Fibroblast of lung (primary cell): ENCODE measurements at regions not wholly inside any gene's neighbourhood (a gene's known extent, or its start where the extent isn't known, plus 50 kb on each side); places are given as distances from the start of the nearest gene placed in this dataset.

ENCODE experiments used
- DNase-seq, 2 donors: peaks; one replicate each; pipeline versions ENCODE4 v3.0.0 to v3.0.0-alpha.2; 2010; ENCODE audit warnings: low read depth in 2 of 2
- H2AFZ ChIP-seq: 2 replicates; pipeline ENCODE4 v1.5.1; 2012; ENCODE audit warnings: low read length, control low read depth, inconsistent platforms
- H3K27ac ChIP-seq: 2 replicates; pipeline ENCODE4 v1.5.1; 2011; ENCODE audit warnings: low read length, control low read depth; ENCODE audit not compliant: insufficient read depth
- H3K27me3 ChIP-seq: 2 replicates; pipeline ENCODE4 v1.5.1; 2011; ENCODE audit warnings: mild to moderate bottlenecking, low read length; ENCODE audit not compliant: control insufficient read depth, insufficient read depth
- H3K36me3 ChIP-seq: 2 replicates; pipeline ENCODE4 v1.5.1; 2011; ENCODE audit warnings: low read length; ENCODE audit not compliant: control insufficient read depth, insufficient read depth
- H3K4me1 ChIP-seq: 2 replicates; pipeline ENCODE4 v1.5.1; 2011; ENCODE audit warnings: low read length; ENCODE audit not compliant: control insufficient read depth, insufficient read depth; ENCODE audit errors: extremely low read depth
- H3K4me2 ChIP-seq: 2 replicates; pipeline ENCODE4 v1.5.1; 2011; ENCODE audit warnings: low read length, control low read depth; ENCODE audit not compliant: insufficient read depth; ENCODE audit errors: extremely low read depth
- H3K4me3 ChIP-seq, 4 experiments: fragments of 200-600 bp in 1 of 4; sonication (generic) in 1 of 4; replicated peaks in 1 of 4; 2 replicates each; pipeline ENCODE4 v1.5.1; 2011 to 2016; ENCODE audit warnings: low read length in 4 of 4, low read depth in 3 of 4, mild to moderate bottlenecking in 3 of 4, control low read depth in 2 of 4, inconsistent platforms in 1 of 4, mixed read lengths in 1 of 4; ENCODE audit not compliant: insufficient read depth in 1 of 4; ENCODE audit errors: control extremely low read depth in 1 of 4
- H3K79me2 ChIP-seq: 2 replicates; pipeline ENCODE4 v1.5.1; 2012; ENCODE audit warnings: mild to moderate bottlenecking, low read length, inconsistent platforms; ENCODE audit not compliant: control insufficient read depth, insufficient read depth
- H3K9ac ChIP-seq: 2 replicates; pipeline ENCODE4 v1.5.1; 2011; ENCODE audit warnings: mild to moderate bottlenecking, low read length, control low read depth; ENCODE audit not compliant: insufficient read depth
- H3K9me3 ChIP-seq: 2 replicates; pipeline ENCODE4 v1.5.1; 2012; ENCODE audit warnings: low read depth, low read length; ENCODE audit not compliant: control insufficient read depth, insufficient read depth
- H4K20me1 ChIP-seq: 2 replicates; pipeline ENCODE4 v1.5.1; 2011; ENCODE audit warnings: low read length; ENCODE audit not compliant: control insufficient read depth, insufficient read depth; ENCODE audit errors: extremely low read depth
- CTCF ChIP-seq, 2 donors: IDR thresholded peaks in 1 of 2; conservative IDR thresholded peaks in 1 of 2; 1 replicate in 1 of 2; 2 replicates in 1 of 2; pipeline ENCODE4 v1.5.1; 2011 to 2012; ENCODE audit warnings: low read length in 2 of 2, control low read depth in 1 of 2, inconsistent platforms in 1 of 2, low read depth in 1 of 2, mild to moderate bottlenecking in 1 of 2
- EZH2 ChIP-seq: IDR thresholded peaks from 2 replicates; pipeline ENCODE4 v1.5.1; 2012; ENCODE audit warnings: low read length, control low read depth, mild to moderate bottlenecking; ENCODE audit errors: missing control alignments

- TF ChIP-seq CTCF (conservative IDR thresholded peaks at IDR 0.05 in 1 of 2, IDR thresholded peaks at IDR 0.05 in 1 of 2; ENCODE audit: low read depth in 1 of 2, low read length in 2 of 2) (no peak), EZH2 (no peak)
- Histone ChIP-seq H3K27me3 (no peaks in the 10 kb centered on the region), H3K36me3 (no peaks in the 10 kb centered on the region), H2AFZ (no peak overlapping the region), H4K20me1 (no peaks in the 10 kb centered on the region), H3K79me2 (no peaks in the 10 kb centered on the region), H3K9me3 (no peaks in the 10 kb centered on the region), H3K27ac (peak overlapping the region; percentile 74), H3K4me1 (peaks cover 2% of the 10 kb centered on the region), H3K4me3 (no peak overlapping the region), H3K4me2 (no peak overlapping the region), H3K9ac (no peak overlapping the region)
- DNase-seq = peak in 1 of 2 donors; percentile 97
Observed at GRCh38 chr6:170049641-170050561, 241.0 kb downstream of the DLL1 start.

DNA sequence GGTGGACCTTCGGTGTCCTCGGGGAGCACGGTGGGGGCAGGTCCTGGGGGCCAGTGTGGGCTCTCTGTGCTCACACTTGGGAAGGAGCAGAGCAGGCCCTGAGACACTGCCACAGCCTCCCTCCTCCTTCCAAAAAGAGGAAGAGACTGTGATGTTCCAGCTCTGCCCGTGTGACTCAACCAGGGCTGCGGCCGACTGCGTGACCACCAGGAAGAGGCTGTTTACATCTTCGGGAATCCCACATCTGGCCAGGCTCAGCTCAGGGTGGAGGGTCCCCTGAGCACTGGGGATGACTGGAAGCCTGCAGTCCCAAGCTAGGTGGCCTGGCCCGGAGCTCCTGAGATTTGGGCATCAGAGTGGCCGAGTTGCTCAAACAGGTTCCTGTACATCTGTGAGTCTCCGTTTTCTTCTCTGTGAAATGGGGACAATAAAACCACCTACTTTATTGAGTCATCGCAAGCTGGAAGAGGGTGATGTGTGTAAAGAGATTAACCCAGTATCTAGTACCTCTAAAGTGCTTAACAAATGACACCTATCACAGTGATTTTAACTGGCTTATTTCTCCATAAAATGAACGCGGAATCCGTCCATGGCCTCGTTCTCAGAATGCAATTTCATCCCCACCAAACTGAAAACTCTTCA, 242.1 kb downstream of the DLL1 start:
- no peak overlapping the region for H2AFZ ChIP-seq
- peak in 1 of 2 donors; percentile 79 for DNase-seq
- H3K4me2 ChIP-seq = no peak overlapping the region

More for the DNA sequence above, 242.1 kb downstream of the DLL1 start:
- Histone ChIP-seq H3K27ac (peak overlapping the region; percentile 74), H3K27me3 (no peaks in the 10 kb centered on the region), H3K79me2 (no peaks in the 10 kb centered on the region), H3K9ac (no peak overlapping the region), H4K20me1 (no peaks in the 10 kb centered on the region), H3K9me3 (no peaks in the 10 kb centered on the region), H3K36me3 (no peaks in the 10 kb centered on the region), H3K4me1 (peaks cover 2% of the 10 kb centered on the region), H3K4me3 (no peak overlapping the region)
- TF ChIP-seq CTCF (conservative IDR thresholded peaks at IDR 0.05 in 1 of 2, IDR thresholded peaks at IDR 0.05 in 1 of 2; ENCODE audit: low read depth in 1 of 2, low read length in 2 of 2) = no peak
- TF ChIP-seq EZH2 = no peak
